Gastroesophageal sphincter (tissue), 3 donors: ENCODE measurements at regions not wholly inside any gene's neighbourhood (a gene's known extent, or its start where the extent isn't known, plus 50 kb on each side); places are given as distances from the start of the nearest gene placed in this dataset.

Experiments
- EP300 ChIP-seq: sonication (generic); formaldehyde crosslinking; IDR thresholded peaks from one replicate; pipeline ENCODE4 v1.6.1; 2017; ENCODE audit warnings: antibody characterized with exemption, mild to moderate bottlenecking
- POLR2A ChIP-seq, 2 donors: fragments of 450-650 bp; IDR thresholded peaks; one replicate each; pipeline ENCODE4 v1.6.1; 2017; ENCODE audit warnings: antibody characterized with exemption in 2 of 2, mild to moderate bottlenecking in 2 of 2, moderate library complexity in 1 of 2
- POLR2AphosphoS5 ChIP-seq: sonication (generic); formaldehyde crosslinking; IDR thresholded peaks from one replicate; pipeline ENCODE4 v1.6.1; 2017; ENCODE audit warnings: antibody characterized with exemption
- TF ChIP-seq, protein P1 (sequence below), 4 experiments: fragments of 200-600 bp in 2 of 4; fragments of 450-650 bp in 2 of 4; sonication (generic) in 1 of 4; IDR thresholded peaks; one replicate each; pipeline ENCODE4 v1.5.1; 2017 to 2019; ENCODE audit warnings: antibody characterized with exemption in 4 of 4, mild to moderate bottlenecking in 2 of 4, moderate library complexity in 2 of 4

- TF ChIP-seq EP300 = no peak
- TF ChIP-seq, protein P1, sequence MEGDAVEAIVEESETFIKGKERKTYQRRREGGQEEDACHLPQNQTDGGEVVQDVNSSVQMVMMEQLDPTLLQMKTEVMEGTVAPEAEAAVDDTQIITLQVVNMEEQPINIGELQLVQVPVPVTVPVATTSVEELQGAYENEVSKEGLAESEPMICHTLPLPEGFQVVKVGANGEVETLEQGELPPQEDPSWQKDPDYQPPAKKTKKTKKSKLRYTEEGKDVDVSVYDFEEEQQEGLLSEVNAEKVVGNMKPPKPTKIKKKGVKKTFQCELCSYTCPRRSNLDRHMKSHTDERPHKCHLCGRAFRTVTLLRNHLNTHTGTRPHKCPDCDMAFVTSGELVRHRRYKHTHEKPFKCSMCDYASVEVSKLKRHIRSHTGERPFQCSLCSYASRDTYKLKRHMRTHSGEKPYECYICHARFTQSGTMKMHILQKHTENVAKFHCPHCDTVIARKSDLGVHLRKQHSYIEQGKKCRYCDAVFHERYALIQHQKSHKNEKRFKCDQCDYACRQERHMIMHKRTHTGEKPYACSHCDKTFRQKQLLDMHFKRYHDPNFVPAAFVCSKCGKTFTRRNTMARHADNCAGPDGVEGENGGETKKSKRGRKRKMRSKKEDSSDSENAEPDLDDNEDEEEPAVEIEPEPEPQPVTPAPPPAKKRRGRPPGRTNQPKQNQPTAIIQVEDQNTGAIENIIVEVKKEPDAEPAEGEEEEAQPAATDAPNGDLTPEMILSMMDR (IDR thresholded peaks at IDR 0.05) = no peak
- no peak for TF ChIP-seq POLR2A (IDR thresholded peaks at IDR 0.05)
- no peak for TF ChIP-seq POLR2AphosphoS5
Observed at GRCh38 chr10:111976557-111976956, 207.0 kb downstream of the GPAM start.
